Choroid plexus epithelial cell (primary cell): ENCODE measurements at regions not wholly inside any gene's neighbourhood (a gene's known extent, or its start where the extent isn't known, plus 50 kb on each side); places are given as distances from the start of the nearest gene placed in this dataset.

Experiments used
- DNase-seq: peaks from one replicate; pipeline ENCODE4 v3.0.0-alpha.2; 2010; ENCODE audit warnings: low read depth
- H3K4me3 ChIP-seq: 2 replicates; pipeline ENCODE4 v1.5.1; 2011; ENCODE audit warnings: low read depth, mild to moderate bottlenecking, control low read depth, low read length, moderate library complexity
- TF ChIP-seq, protein P1 (sequence below): conservative IDR thresholded peaks from 2 replicates; pipeline ENCODE4 v1.5.1; 2011; ENCODE audit warnings: low read depth, mild to moderate bottlenecking, control low read depth, inconsistent platforms, low read length, moderate library complexity

DNA sequence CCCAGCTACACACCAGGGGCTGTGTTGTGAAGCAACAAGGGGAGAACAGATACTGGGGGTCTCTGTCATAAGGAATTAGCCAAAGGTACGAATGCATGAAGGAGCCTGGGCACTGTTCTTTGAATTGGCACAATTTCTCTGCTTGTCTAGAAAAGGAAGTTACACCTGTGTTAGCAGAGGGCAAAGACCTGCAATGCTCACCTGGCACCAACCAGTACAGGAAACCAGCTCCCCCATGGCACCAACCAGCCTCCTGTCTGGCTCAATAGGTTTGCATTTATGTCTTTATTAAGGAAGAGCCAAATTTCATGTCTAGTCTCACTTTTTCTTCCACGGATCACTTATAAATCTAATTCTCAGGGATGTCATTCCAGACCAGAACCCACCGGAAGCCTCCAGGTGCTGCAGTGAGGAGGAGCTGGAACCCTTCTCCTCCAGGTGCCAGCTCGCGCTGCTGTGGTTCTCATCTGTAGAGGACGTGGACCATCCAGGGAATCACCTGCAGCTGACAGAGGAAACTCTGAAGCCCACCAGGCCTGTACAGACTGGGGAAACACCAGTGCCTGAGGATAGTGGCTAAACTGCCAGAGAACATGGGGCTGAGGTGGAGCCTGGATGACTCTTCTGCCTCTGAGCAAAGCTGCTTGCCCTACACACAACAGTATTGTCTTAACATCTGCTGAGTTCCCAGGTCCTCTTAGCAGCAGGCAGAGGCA, 113.4 kb upstream of the TRIM2 start:
- H3K4me3 ChIP-seq, result no peak overlapping the region
- TF ChIP-seq, protein P1, sequence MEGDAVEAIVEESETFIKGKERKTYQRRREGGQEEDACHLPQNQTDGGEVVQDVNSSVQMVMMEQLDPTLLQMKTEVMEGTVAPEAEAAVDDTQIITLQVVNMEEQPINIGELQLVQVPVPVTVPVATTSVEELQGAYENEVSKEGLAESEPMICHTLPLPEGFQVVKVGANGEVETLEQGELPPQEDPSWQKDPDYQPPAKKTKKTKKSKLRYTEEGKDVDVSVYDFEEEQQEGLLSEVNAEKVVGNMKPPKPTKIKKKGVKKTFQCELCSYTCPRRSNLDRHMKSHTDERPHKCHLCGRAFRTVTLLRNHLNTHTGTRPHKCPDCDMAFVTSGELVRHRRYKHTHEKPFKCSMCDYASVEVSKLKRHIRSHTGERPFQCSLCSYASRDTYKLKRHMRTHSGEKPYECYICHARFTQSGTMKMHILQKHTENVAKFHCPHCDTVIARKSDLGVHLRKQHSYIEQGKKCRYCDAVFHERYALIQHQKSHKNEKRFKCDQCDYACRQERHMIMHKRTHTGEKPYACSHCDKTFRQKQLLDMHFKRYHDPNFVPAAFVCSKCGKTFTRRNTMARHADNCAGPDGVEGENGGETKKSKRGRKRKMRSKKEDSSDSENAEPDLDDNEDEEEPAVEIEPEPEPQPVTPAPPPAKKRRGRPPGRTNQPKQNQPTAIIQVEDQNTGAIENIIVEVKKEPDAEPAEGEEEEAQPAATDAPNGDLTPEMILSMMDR, result no peak
- no peak for DNase-seq

DNA sequence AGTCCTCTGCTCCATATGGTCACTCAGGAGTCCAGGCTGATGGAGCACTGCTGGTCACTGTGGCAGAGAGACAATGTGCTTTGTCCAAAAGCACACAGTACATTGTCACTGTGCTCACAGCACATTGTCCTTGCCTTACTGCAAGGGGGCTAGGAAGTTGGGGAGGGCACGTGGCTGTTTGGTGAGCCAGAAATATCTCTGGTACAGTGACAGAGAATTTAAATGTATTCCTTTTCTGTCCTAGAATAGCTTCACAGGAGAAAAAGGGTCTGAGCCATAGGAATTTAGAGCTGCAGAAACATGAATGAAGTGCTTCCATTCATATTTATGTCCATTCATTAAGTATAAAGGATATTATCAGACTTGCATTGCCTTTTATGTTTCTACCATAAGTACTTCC, 110.8 kb upstream of the TRIM2 start:
- TF ChIP-seq, protein P1, result no peak
- no peak for DNase-seq

DNA sequence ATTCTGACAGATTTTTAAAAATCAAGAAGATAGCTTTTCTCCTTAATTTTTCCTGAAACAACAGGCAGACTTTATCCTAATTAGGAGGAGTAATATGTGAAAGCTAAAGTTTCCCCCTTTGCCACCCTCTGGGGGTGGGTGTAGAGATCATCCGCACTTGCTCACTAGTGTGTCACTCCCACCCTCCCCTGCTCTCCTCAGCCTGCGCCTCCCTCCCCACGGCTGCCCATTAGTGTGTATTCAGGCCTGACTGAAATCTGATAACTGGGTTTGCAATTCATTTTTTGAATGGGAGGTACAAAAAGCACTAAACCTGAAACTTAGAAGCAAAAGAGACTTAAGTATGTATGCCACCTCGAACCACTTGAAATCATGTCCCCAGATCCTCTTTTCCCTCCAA, 110.4 kb upstream of the TRIM2 start:
- DNase-seq, result no peak
- H3K4me3 ChIP-seq, result no peak overlapping the region
- TF ChIP-seq, protein P1, result no peak

More for the DNA sequence above, 110.8 kb upstream of the TRIM2 start:
- no peak overlapping the region for H3K4me3 ChIP-seq

DNA sequence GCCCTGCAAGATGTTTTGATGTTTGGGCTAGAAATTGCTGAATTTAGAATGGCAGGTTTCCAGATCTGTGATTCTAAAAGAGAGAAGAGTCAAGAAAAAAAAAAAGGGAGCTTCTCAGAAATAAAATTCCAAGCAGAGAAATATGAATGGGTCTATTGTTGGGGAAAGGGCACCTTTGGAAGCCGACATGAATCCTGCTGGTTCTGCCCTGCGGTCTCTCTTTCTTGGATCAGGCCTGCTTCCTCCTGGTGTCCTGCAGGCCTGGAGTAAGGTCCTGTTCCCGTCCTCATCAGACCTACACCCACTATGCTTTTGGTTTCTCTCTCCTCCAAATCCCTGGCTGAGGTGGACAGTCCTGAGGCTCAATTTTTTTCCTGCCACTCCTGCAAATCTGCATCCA, 109.8 kb upstream of the TRIM2 start:
- TF ChIP-seq, protein P1, result no peak
- no peak overlapping the region for H3K4me3 ChIP-seq
- DNase-seq, result no peak

DNA sequence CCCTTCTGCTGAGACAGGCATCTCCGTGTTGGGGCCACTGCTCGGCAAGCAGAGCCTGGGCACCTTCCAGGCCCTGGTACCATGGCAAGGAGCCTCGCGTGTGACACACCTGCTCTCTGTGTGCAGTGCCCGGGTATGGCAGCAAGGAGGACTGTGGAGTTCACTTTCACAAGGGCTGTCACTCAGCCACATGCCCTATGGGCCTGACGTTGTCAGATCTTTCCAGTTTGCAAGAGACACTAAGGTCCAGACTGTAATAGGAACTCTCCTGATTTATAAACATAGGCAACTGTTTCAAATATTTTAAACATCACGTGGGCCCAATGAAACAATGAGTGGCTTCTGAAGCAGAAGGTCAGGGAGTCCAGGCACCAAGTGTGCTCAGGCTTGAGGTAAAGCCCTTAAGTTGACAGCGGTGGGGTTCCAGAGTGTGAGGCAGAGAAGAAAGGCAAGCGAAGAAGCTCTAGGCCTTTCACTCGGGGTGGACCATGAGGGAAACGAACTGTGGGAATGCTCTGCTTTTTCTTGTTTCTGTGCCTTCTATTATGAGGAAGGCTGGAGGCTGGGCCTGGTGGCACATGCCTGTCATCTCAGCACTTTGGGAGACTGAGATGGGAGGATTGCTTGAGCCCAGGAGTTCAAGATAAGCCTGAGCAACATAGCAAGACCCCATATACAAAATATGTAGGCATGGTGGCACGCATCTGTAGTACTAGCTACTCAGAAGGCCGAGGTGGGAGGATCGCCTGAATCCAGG, 108.6 kb upstream of the TRIM2 start:
- DNase-seq, result no peak
- no peak overlapping the region for H3K4me3 ChIP-seq
- TF ChIP-seq, protein P1, result no peak

DNA sequence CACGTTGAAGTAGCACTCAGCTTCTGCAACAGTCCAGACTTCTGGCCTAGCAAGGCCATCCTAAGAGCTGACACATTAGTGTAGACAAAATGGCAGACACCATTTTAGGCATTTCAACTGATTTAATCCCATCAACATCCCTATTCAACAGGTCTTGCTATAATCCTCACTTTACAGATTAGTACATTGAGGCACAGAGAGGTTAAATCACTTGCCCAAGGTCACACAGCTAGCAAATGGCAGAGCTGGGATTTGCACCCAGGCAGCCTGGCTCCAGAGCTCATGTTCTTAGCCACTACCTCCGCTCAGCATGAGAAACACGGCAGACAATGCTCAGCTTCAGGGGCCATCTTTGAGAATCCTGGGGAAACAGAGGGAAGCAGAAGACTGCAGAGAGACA, 107.9 kb upstream of the TRIM2 start:
- TF ChIP-seq, protein P1, result no peak
- no peak overlapping the region for H3K4me3 ChIP-seq
- no peak for DNase-seq
